GM19099 (cell line): ENCODE measurements at regions not wholly inside any gene's neighbourhood (a gene's known extent, or its start where the extent isn't known, plus 50 kb on each side); places are given as distances from the start of the nearest gene placed in this dataset.
A peak's percentile ranks its signal among the peaks of the same experiment; 100 is the strongest.

Experiments
- POLR2A ChIP-seq: IDR thresholded peaks from 3 replicates; pipeline ENCODE4 v1.6.1; 2011; ENCODE audit warnings: low read depth; ENCODE audit not compliant: insufficient read length; ENCODE audit errors: extremely low read depth

DNA sequence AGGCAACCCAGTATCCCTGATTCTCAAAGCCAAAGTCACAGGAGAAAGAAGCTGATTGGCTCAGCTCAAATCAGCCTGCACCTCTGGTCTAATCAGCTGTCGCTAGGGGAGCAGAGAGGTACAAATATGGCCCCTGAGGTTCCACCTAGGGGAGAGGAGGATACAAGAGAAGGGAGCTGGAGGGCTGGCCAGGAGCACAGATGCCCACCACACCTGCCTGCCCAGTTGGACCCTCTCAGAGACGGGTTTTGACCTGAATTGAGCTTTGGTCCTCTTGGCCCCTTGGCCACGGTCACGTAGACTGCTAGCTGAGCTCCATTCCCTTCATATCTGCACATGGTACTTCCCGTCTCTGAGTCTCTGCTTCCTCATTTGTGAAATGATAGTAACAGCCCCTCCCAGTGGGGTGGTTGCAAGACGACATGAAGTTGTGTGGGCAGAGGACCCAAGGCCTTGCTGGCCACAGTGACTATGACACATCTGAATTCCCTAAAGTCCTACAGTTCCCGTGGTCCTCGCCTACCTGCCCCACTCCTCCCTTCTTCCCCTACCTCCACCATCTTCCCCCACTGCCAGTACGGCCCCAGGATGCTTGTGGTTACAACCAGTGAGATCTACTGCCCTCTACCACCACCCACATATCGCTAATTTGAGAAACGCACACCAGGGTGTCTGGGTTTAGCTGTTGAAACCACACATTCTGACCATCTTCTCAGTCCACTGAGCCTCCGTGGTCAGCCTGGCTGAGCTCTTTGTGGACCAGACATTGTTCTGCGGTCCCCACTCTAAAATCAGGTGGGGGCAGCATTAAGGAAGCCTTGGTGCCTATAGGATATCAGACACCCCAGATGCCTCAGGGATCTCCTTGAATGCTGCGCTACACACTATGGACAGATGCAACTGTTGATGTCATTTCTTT is 60.3 kb upstream of the NEK6 start:
- TF ChIP-seq POLR2A = peak; percentile 46

DNA sequence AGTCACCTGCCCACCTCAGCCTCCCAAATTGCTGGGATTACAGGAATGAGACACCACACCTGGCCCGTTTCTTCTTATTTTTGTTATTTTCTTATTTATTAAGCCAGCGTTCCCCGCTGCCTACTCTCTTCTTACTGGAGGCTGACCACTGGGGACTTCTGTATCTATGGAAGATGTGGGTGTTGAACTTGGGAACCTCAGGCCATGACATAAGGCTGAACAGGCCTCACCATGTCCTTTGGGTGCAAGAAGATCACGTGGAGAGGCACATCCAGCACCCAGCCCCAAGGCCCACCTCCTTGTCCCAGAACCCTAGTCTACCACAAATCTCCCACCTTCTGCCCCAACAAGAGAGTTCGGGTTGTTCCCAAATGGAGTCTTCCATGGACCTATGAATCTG is 59.4 kb upstream of the NEK6 start:
- TF ChIP-seq POLR2A = no peak

DNA sequence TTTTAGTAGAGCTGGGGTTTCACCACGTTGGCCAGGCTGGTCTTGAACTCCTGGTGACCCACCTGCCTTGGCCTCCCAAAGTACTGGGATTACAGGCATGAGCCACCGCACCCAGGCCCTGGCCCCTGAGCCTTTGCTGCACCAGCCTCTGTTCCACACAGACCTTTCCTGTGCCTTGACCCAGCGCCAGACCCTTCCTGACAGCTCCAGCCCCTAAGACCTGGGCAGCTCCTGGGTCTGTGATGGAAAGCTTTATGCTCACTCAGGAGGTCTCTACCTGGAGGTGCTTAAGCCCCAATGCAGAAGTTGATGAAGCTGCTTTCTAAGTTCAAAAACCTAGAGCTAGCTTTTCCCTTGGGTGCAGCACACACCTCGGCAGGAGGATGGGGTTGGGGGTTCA is 58.8 kb upstream of the NEK6 start:
- TF ChIP-seq POLR2A = no peak

DNA sequence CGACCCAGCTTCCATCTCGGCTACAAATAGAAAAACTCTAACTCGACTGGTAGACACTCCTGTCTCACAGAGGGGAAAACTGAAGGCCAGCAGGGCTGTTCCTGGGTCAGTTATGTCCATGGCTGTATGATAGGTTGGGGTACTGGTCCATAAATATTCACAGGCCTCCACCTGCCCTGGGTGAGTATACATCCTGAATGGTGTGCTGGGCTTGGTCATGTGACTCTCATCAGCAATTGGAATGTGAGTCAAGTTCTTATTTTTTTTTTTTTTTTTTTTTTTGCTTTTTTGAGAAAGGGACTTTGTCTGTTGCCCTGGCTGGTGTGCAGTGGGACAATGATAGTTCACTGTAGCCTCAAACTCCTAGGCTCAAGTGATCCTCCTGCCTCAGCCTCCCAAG is 58.3 kb upstream of the NEK6 start:
- TF ChIP-seq POLR2A = no peak

DNA sequence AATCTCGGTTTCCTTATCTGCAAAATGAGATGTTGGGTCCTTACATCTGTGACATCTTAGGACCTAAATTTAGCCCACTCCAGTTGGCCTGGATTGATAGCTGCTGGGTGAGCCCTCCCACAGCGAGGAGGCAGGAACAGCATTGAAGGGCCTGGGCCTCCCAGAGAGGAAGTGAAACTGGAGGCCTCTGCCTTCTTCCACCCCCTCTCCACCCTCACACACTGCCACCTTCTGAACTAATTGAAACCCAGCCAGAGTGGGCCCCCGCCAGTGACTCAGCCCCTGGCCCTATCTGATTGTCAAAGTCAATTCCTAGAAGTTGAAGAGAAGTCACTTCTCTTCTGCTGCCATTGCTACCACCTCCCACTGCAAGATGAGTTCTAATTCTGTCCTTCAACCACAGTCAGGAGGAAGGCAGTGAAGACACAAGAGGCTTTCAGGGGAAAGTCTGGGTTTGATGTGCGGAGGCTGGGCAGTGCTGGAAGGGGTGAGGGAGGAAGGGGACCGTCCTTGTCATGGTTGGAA is 55.2 kb upstream of the NEK6 start:
- peak; percentile 48 for TF ChIP-seq POLR2A

DNA sequence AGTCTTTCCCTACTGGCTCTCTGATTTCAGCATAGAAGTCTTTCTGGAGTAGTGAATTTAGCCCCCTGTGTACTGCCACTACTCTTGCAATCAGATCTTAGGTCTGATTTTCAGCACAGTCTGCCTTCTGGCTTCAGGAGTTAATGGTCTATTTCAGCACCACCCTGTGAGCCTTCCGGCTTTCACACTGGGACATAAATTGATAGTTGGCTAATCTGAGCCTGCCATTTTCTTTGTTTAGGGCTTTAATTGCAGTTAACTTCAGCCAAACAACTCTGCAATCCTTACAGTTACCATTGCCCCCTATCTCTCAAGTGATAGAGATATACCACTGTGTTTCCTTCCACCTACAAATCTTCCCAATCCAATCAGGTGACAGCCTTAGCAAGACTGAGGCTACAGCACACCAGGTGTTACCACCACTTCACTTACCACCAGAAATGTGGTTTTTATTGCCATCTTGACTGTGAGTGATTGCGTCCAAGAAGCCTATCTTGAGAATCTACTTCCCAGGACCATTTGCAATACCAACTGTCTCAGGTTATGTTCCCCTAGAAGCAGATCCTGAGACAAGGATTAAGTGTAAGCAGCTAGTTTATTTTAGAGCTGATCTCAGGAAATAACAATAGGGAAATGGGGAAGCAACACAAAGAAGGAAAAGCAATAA is 51.9 kb upstream of the NEK6 start:
- TF ChIP-seq POLR2A = no peak

DNA sequence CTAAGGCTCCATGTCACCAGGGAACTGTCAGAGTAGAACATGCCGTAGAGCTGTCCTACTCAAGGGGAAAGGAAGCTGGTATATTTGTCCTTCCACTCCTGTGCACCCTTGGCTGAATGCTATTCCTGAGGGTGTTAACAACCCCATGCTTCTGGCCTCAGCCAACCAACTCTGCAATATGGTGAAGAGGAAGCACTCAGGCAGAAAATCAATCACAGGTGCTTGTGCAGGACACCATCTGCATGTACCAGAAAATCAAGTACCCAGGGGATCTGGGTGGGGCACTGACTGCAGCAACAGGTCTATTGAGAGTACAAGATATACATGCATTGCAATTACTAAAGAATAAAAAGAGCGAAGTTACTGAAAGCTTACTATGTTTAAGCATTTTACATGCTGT is 51.4 kb upstream of the NEK6 start:
- no peak for TF ChIP-seq POLR2A
